ENCODE measurements at regions not wholly inside any gene's neighbourhood (a gene's known extent, or its start where the extent isn't known, plus 50 kb on each side); places are given as distances from the start of the nearest gene placed in this dataset.

DNA sequence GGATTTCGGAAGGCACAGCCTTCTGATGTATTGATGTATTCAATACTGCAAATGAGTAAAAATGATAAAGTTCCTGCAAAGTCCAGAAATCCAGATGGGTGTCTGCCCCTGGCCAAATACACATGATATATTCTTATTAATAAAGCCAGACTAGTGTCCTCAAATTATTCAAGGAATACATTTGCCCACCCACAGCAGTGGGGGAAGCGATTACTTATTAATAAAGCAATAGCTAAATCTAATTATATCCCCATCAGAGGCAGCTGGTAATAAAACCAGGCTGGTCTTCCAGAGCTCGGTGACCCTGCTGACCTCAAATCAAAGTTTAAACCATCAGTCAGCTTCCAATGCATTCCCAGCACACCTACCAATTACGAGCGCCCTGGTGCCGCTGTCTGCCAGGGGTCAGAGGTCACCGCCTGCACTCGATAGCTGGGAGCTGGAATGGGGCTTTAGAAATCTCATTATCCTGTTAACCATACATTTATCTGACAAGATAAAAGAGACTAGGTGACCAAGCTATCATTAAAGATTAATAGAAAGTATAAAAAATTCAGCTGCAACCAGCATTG lies 330.3 kb downstream of the UACA start:
- H3K36me3 ChIP-seq (ENCODE audit: control insufficient read depth, insufficient read depth, low read length), result no peaks in the 10 kb centered on the region
- 66 to 85% methylated on average over 3 to 4 of the region's 8 CpGs for WGBS, 2 experiments (ENCODE audit: insufficient coverage in 2 of 2)
- H3K9me3 ChIP-seq (ENCODE audit: control insufficient read depth, low read length), result peaks cover 8% of the 10 kb centered on the region

DNA sequence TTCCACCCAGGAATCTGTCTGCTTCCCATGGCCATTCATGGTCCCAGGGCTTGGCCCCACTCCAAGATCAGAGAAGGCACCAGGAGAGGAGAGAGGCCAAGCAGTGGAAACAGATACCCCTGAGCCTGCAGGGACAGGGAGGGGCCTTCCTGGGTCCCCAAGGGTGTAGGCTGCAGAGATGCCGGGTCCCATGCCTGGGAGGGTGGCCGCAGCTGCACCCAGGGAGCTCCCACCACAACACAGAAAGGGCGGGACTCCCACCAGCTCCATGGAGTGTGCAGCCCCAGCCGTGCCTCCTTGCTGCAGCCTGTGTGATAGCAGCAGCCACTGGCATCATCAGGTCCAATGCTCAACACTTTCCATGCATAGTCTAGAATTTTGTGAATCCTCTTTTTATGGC lies 331.5 kb downstream of the UACA start:
- 92 to 100% methylated on average over 1 to 4 of the region's 4 CpGs for WGBS, 2 experiments (ENCODE audit: insufficient coverage in 2 of 2)
- no peak overlapping the region for H3K27ac ChIP-seq (ENCODE audit: low read depth, low read length, severe bottlenecking)
- no peak overlapping the region for H3K4me3 ChIP-seq (ENCODE audit: extremely low read depth, insufficient read depth, low read length, poor library complexity, severe bottlenecking)
- H3K36me3 ChIP-seq (ENCODE audit: control insufficient read depth, insufficient read depth, low read length), result no peaks in the 10 kb centered on the region
- H3K9me3 ChIP-seq (ENCODE audit: control insufficient read depth, low read length), result peaks cover 8% of the 10 kb centered on the region
- H3K4me1 ChIP-seq (ENCODE audit: control insufficient read depth, insufficient read depth, low read length, poor library complexity, severe bottlenecking), result no peaks in the 10 kb centered on the region

More for the DNA sequence above, 330.3 kb downstream of the UACA start:
- Histone ChIP-seq H3K4me3 (ENCODE audit: extremely low read depth, insufficient read depth, low read length, poor library complexity, severe bottlenecking) (no peak overlapping the region), H3K27ac (ENCODE audit: low read depth, low read length, severe bottlenecking) (no peak overlapping the region), H3K4me1 (ENCODE audit: control insufficient read depth, insufficient read depth, low read length, poor library complexity, severe bottlenecking) (peaks cover 1% of the 10 kb centered on the region)

GRCh38 chr15:70430069-70430468 lies 332.4 kb upstream of the TLE3 start:
- no peak overlapping the region for H3K4me3 ChIP-seq (ENCODE audit: extremely low read depth, insufficient read depth, low read length, poor library complexity, severe bottlenecking)

GRCh38 chr15:70429056-70429722 lies 331.5 kb upstream of the TLE3 start:
- 95 to 100% methylated on average over 2 of the region's 5 CpGs for WGBS, 2 experiments (ENCODE audit: insufficient coverage in 2 of 2)

More at GRCh38 chr15:70430069-70430468, 332.4 kb upstream of the TLE3 start:
- no peaks in the 10 kb centered on the region for H3K36me3 ChIP-seq (ENCODE audit: control insufficient read depth, insufficient read depth, low read length)
- 83 to 100% methylated on average over 1 of the region's 1 CpG for WGBS, 2 experiments (ENCODE audit: insufficient coverage in 2 of 2)
- H3K4me1 ChIP-seq (ENCODE audit: control insufficient read depth, insufficient read depth, low read length, poor library complexity, severe bottlenecking), result no peaks in the 10 kb centered on the region
- H3K27ac ChIP-seq (ENCODE audit: low read depth, low read length, severe bottlenecking), result no peak overlapping the region
- peaks cover 8% of the 10 kb centered on the region for H3K9me3 ChIP-seq (ENCODE audit: control insufficient read depth, low read length)

DNA sequence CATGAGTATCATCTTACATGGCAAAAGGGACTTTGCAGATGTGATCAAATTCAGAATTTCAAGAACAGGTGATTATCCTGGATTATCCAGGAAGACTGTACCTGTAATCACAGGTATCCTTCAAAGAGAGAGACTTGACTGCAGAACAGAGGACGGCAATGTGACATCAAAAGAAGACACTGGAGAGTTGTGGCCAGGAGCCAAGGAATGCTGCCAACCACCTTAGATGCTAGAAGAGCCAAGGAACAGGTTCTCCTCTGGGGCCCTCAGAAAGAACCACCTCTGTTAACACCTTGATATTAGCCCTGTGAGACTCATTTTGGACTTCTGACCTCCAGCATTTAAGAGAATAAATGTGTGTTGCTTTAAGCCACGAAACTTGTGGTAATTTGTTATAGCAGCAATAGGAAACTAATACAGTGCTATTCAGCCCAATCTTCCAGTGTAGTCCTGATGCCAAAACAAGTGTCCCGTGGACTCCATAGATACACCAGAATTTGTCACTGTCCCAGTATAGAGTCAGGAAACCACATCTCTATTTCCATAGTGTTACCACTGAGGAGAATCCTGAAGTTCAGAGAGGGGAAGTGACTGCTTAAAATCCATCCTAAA lies 330.6 kb upstream of the TLE3 start:
- WGBS, 2 experiments (ENCODE audit: insufficient coverage in 2 of 2), result 85 to 92% methylated on average over 2 to 3 of the region's 3 CpGs
- Histone ChIP-seq H3K27ac (ENCODE audit: low read depth, low read length, severe bottlenecking) (no peak overlapping the region), H3K36me3 (ENCODE audit: control insufficient read depth, insufficient read depth, low read length) (no peaks in the 10 kb centered on the region), H3K4me1 (ENCODE audit: control insufficient read depth, insufficient read depth, low read length, poor library complexity, severe bottlenecking) (no peaks in the 10 kb centered on the region), H3K4me3 (ENCODE audit: extremely low read depth, insufficient read depth, low read length, poor library complexity, severe bottlenecking) (no peak overlapping the region), H3K9me3 (ENCODE audit: control insufficient read depth, low read length) (peaks cover 8% of the 10 kb centered on the region)

More at GRCh38 chr15:70429056-70429722, 331.5 kb upstream of the TLE3 start:
- peaks cover 8% of the 10 kb centered on the region for H3K9me3 ChIP-seq (ENCODE audit: control insufficient read depth, low read length)
- no peaks in the 10 kb centered on the region for H3K36me3 ChIP-seq (ENCODE audit: control insufficient read depth, insufficient read depth, low read length)
- H3K4me3 ChIP-seq (ENCODE audit: extremely low read depth, insufficient read depth, low read length, poor library complexity, severe bottlenecking), result no peak overlapping the region
- H3K4me1 ChIP-seq (ENCODE audit: control insufficient read depth, insufficient read depth, low read length, poor library complexity, severe bottlenecking), result no peaks in the 10 kb centered on the region
- no peak overlapping the region for H3K27ac ChIP-seq (ENCODE audit: low read depth, low read length, severe bottlenecking)

- WGBS, 2 experiments (ENCODE audit: insufficient coverage in 2 of 2), result 76 to 83% methylated on average over 10 to 11 of the region's 11 CpGs
Observed at GRCh38 chr15:70427167-70428120, 329.7 kb upstream of the TLE3 start.

DNA sequence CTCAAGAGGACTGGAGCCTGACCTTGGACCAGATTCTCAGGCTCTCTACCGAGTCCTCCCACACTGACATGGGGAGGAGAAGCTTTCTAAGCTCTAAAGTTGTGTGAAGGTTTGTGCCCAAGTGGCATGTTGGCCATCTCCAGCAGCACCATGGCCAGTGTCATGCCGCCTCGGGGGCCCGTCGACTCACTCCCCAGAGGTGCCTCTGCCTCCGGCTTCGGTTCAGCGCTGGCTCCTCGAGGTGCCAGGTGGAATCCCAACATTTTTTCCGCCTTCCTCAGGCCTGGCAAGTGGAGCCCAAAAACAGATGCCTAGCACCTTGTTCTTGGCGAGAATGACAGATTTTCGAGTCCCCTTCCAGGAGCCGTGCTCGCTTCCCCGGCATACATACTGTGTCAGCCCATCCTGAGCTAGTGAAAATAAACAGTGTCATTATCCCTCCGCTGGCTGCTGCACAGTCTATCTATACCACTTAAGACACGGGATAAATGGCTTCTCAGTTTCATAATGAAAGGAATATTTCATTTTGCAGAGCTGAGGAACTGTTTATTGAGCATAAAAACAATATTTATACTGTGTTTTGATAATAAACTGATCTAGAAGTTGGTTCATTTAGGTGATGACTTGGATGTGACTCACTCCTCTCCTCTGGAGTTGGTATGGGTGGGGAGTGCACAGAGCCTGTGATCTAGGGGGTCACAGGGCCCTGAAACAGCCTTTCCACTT lies 328.5 kb upstream of the TLE3 start:
- no peak overlapping the region for H3K4me3 ChIP-seq (ENCODE audit: extremely low read depth, insufficient read depth, low read length, poor library complexity, severe bottlenecking)
- H3K4me1 ChIP-seq (ENCODE audit: control insufficient read depth, insufficient read depth, low read length, poor library complexity, severe bottlenecking), result no peaks in the 10 kb centered on the region
- H3K36me3 ChIP-seq (ENCODE audit: control insufficient read depth, insufficient read depth, low read length), result no peaks in the 10 kb centered on the region
- no peak overlapping the region for H3K27ac ChIP-seq (ENCODE audit: low read depth, low read length, severe bottlenecking)
- WGBS, 2 experiments (ENCODE audit: insufficient coverage in 2 of 2), result 93 to 95% methylated on average over 14 to 15 of the region's 17 CpGs
- peaks cover 8% of the 10 kb centered on the region for H3K9me3 ChIP-seq (ENCODE audit: control insufficient read depth, low read length)

More at GRCh38 chr15:70427167-70428120, 329.7 kb upstream of the TLE3 start:
- Histone ChIP-seq H3K9me3 (ENCODE audit: control insufficient read depth, low read length) (peaks cover 8% of the 10 kb centered on the region), H3K36me3 (ENCODE audit: control insufficient read depth, insufficient read depth, low read length) (no peaks in the 10 kb centered on the region), H3K4me3 (ENCODE audit: extremely low read depth, insufficient read depth, low read length, poor library complexity, severe bottlenecking) (no peak overlapping the region), H3K27ac (ENCODE audit: low read depth, low read length, severe bottlenecking) (no peak overlapping the region), H3K4me1 (ENCODE audit: control insufficient read depth, insufficient read depth, low read length, poor library complexity, severe bottlenecking) (no peaks in the 10 kb centered on the region)

DNA sequence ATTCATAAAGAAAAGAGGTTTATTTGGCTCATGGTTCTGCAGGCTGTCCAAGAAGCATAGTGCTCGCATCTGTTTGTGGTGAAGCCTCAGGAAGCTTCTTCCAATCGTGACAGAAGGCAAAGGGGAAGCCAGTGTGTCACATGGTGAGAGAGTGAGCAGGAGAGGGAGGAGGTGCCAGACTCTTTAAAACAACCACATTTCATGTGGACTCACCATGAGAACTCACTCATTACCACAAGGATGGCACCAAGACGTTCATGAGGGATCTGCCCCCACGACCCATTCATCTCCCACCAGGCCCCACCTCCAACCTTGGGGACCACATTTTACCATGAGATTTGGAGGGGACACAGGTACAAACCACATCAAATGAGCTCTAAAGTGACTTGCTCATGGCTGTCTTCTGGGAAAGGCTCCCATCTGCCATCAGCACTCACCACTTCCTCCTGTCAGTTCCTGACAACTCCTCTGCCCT lies 327.3 kb upstream of the TLE3 start:
- Histone ChIP-seq H3K4me3 (ENCODE audit: extremely low read depth, insufficient read depth, low read length, poor library complexity, severe bottlenecking) (no peak overlapping the region), H3K27ac (ENCODE audit: low read depth, low read length, severe bottlenecking) (no peak overlapping the region), H3K4me1 (ENCODE audit: control insufficient read depth, insufficient read depth, low read length, poor library complexity, severe bottlenecking) (no peaks in the 10 kb centered on the region), H3K36me3 (ENCODE audit: control insufficient read depth, insufficient read depth, low read length) (no peaks in the 10 kb centered on the region), H3K9me3 (ENCODE audit: control insufficient read depth, low read length) (peaks cover 8% of the 10 kb centered on the region)
- WGBS, 2 experiments (ENCODE audit: insufficient coverage in 2 of 2), result 80 to 95% methylated on average over 3 to 4 of the region's 4 CpGs

DNA sequence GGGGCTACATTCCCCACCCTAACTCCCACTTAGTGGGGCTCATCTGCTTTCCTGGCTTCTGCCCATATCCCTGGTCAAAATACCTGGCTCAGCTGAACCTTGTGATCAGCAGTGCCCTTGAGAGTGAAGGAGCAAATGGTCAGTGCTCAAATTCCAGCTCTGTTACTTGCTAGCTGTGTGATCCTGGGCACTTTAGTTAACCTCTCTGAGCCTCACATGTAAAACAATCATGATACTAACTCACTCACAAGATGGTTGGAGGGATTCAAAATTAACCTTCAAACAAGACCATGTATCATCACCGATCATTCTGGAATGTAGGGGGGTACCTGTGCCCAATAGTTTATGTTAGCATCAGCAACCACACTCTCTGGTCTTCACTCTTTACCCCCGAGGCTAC lies 325.6 kb upstream of the TLE3 start:
- no peak overlapping the region for H3K27ac ChIP-seq (ENCODE audit: low read depth, low read length, severe bottlenecking)
- no peak overlapping the region for H3K4me3 ChIP-seq (ENCODE audit: extremely low read depth, insufficient read depth, low read length, poor library complexity, severe bottlenecking)
- no peaks in the 10 kb centered on the region for H3K36me3 ChIP-seq (ENCODE audit: control insufficient read depth, insufficient read depth, low read length)
- 83% methylated on average over 1 of the region's 2 CpGs; no CpG with 5 or more reads in 1 of the 2 experiments for WGBS, 2 experiments (ENCODE audit: insufficient coverage in 2 of 2)
- H3K9me3 ChIP-seq (ENCODE audit: control insufficient read depth, low read length), result no peaks in the 10 kb centered on the region
- H3K4me1 ChIP-seq (ENCODE audit: control insufficient read depth, insufficient read depth, low read length, poor library complexity, severe bottlenecking), result no peaks in the 10 kb centered on the region

GRCh38 chr15:70422342-70422741 lies 324.6 kb upstream of the TLE3 start:
- no peaks in the 10 kb centered on the region for H3K4me1 ChIP-seq (ENCODE audit: control insufficient read depth, insufficient read depth, low read length, poor library complexity, severe bottlenecking)
- H3K4me3 ChIP-seq (ENCODE audit: extremely low read depth, insufficient read depth, low read length, poor library complexity, severe bottlenecking), result no peak overlapping the region
- no peaks in the 10 kb centered on the region for H3K9me3 ChIP-seq (ENCODE audit: control insufficient read depth, low read length)
- no peak overlapping the region for H3K27ac ChIP-seq (ENCODE audit: low read depth, low read length, severe bottlenecking)
- 62 to 89% methylated on average over 2 to 3 of the region's 4 CpGs for WGBS, 2 experiments (ENCODE audit: insufficient coverage in 2 of 2)
- no peaks in the 10 kb centered on the region for H3K36me3 ChIP-seq (ENCODE audit: control insufficient read depth, insufficient read depth, low read length)

Measured in mesodermal cell (in vitro differentiated cells).